ENCODE measurements at regions not wholly inside any gene's neighbourhood (a gene's known extent, or its start where the extent isn't known, plus 50 kb on each side); places are given as distances from the start of the nearest gene placed in this dataset.
"Not testable (repeated sequence)": the region's sequence is repeated elsewhere in the genome, so short reads cannot be mapped to it uniquely, and the experiment has no call there.

DNA sequence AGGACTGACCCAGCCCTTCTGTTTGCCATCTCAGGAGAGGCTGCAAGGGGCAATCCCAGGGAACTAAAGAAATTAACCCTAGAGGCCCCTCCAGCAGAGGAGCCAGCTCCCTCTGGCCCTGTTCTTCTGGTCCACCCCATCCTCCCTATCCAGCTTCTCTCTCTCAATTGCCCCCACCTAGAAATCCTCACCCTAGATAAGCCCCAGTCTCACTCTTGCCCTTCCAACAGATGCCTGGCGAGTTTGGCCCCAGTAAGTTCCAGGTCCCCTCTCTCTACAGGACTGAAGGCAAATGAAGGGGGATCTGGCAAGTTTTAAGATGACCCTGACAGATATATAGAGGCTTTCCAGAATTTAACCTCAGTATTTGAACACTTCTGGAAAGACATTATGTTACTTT is 134.0 kb downstream of the THBS2 start:
- Histone ChIP-seq H3K27me3 (ENCODE audit: control insufficient read depth in 2 of 2, insufficient read depth in 2 of 2, low read length in 2 of 2) (no peaks in the 10 kb centered on the region), H3K9ac (ENCODE audit: low read depth in 1 of 2, low read length in 2 of 2) (no peak overlapping the region), H3K9me3 (ENCODE audit: control insufficient read depth in 2 of 2, low read length in 2 of 2) (no peaks in the 10 kb centered on the region), H3K27ac (ENCODE audit: low read depth in 2 of 2, low read length in 2 of 2) (no peak overlapping the region), H3K4me3 (ENCODE audit: low read length in 2 of 2) (no peak overlapping the region), H3K4me1 (ENCODE audit: control insufficient read depth in 2 of 2, insufficient read depth in 2 of 2, low read length in 2 of 2) (no peaks in the 10 kb centered on the region), H3K36me3 (ENCODE audit: control insufficient read depth in 2 of 2, insufficient read depth in 2 of 2, low read length in 2 of 2) (no peaks in the 10 kb centered on the region)

DNA sequence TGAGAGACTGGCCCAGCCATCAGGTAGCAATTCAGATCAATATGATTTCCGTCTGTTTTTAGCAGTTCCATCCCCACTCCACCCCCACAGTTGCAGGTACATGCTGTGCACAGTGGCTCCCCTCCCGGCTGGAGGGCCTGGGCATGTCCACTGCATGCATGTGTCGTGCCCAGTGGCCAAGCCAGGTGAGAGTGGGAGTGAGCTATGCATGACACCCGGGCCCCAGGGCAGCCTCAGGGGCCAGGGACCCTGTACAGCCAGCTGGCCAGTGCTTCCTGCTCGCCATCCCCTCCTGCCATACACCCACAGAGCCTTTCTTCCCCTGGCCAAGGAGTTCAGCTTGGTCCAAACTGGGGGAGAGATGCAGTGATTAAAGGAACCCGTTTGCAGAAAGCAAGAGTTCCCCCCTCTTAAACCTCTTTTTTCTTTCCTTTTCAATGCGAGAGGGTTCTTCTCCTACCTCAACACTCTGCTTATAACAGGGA is 135.3 kb downstream of the THBS2 start:
- Histone ChIP-seq H3K36me3 (ENCODE audit: control insufficient read depth in 2 of 2, insufficient read depth in 2 of 2, low read length in 2 of 2) (no peaks in the 10 kb centered on the region), H3K27me3 (ENCODE audit: control insufficient read depth in 2 of 2, insufficient read depth in 2 of 2, low read length in 2 of 2) (no peaks in the 10 kb centered on the region), H3K9ac (ENCODE audit: low read depth in 1 of 2, low read length in 2 of 2) (no peak overlapping the region), H3K27ac (ENCODE audit: low read depth in 2 of 2, low read length in 2 of 2) (no peak overlapping the region), H3K4me3 (ENCODE audit: low read length in 2 of 2) (no peak overlapping the region), H3K4me1 (ENCODE audit: control insufficient read depth in 2 of 2, insufficient read depth in 2 of 2, low read length in 2 of 2) (no peaks in the 10 kb centered on the region), H3K9me3 (ENCODE audit: control insufficient read depth in 2 of 2, low read length in 2 of 2) (no peaks in the 10 kb centered on the region)

DNA sequence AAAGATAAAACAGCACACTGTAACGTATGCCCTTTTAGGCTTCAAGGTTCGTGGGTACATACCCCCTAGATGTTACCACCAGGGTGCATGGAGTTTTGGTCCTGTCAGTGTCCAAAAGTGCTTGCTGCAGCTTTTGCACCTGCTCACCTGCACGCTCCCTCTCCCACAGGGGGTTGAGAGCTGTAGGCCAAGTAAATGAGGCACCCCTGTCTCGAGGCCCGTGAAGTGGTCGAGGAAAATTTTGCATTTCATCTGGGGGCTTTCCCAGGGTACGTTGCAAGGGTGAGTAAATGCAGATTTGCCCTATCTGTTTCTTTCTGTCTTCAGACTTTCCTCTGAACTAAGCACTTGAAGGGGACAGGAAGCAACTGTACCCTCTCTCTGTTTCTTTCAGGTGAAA is 136.0 kb downstream of the THBS2 start:
- H3K27me3 ChIP-seq (ENCODE audit: control insufficient read depth in 2 of 2, insufficient read depth in 2 of 2, low read length in 2 of 2) = no peaks in the 10 kb centered on the region
- no peaks in the 10 kb centered on the region for H3K9me3 ChIP-seq (ENCODE audit: control insufficient read depth in 2 of 2, low read length in 2 of 2)
- H3K4me3 ChIP-seq (ENCODE audit: low read length in 2 of 2) = no peak overlapping the region
- H3K27ac ChIP-seq (ENCODE audit: low read depth in 2 of 2, low read length in 2 of 2) = no peak overlapping the region
- no peaks in the 10 kb centered on the region for H3K4me1 ChIP-seq (ENCODE audit: control insufficient read depth in 2 of 2, insufficient read depth in 2 of 2, low read length in 2 of 2)
- H3K9ac ChIP-seq (ENCODE audit: low read depth in 1 of 2, low read length in 2 of 2) = no peak overlapping the region
- H3K36me3 ChIP-seq (ENCODE audit: control insufficient read depth in 2 of 2, insufficient read depth in 2 of 2, low read length in 2 of 2) = no peaks in the 10 kb centered on the region

DNA sequence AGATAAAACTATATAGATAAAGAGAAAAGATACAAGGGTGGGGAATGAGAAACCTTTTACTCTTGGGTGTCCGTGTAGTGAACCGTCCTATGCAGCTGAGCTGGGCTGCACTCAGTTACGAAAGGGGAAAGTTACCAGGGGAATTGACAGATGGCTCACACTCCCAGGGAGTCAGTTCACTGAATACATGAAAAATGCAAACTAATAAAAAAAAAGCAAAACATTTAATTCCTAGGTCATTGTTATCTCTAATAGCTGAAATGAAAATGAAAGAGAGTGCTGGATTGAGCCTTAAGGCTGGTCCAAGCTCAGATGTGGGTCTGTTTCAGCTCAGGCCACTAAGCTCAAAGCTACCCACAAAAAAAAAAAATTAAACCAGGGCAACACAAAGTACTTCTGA is 138.0 kb downstream of the THBS2 start:
- H3K9me3 ChIP-seq (ENCODE audit: control insufficient read depth in 2 of 2, low read length in 2 of 2) = no peaks in the 10 kb centered on the region
- no peaks in the 10 kb centered on the region for H3K4me1 ChIP-seq (ENCODE audit: control insufficient read depth in 2 of 2, insufficient read depth in 2 of 2, low read length in 2 of 2)
- H3K4me3 ChIP-seq (ENCODE audit: low read length in 2 of 2) = no peak overlapping the region
- H3K27me3 ChIP-seq (ENCODE audit: control insufficient read depth in 2 of 2, insufficient read depth in 2 of 2, low read length in 2 of 2) = no peaks in the 10 kb centered on the region
- H3K9ac ChIP-seq (ENCODE audit: low read depth in 1 of 2, low read length in 2 of 2) = no peak overlapping the region
- no peaks in the 10 kb centered on the region for H3K36me3 ChIP-seq (ENCODE audit: control insufficient read depth in 2 of 2, insufficient read depth in 2 of 2, low read length in 2 of 2)
- H3K27ac ChIP-seq (ENCODE audit: low read depth in 2 of 2, low read length in 2 of 2) = no peak overlapping the region

DNA sequence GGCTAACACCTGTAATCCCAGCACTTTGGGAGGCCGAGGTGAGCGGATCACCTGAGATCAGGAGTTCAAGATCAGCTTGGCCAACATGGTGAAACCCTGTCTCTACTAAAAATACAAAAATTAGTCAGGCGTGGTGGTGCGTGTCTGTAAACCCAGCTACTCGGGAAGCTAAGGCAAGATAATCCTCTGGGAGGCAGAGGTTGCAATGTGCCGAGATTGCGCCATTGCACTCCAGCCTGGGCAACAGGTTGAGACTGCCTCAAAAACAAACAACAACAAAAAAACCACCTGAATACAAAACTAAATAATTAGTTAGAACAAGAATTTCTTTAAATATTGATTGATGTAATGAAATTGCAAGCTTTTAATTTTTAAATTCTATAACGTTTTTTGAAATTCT is 139.0 kb downstream of the THBS2 start:
- not testable (repeated sequence) for H3K4me3 ChIP-seq (ENCODE audit: low read length in 2 of 2); H3K9ac ChIP-seq (ENCODE audit: low read depth in 1 of 2, low read length in 2 of 2); H3K4me1 ChIP-seq (ENCODE audit: control insufficient read depth in 2 of 2, insufficient read depth in 2 of 2, low read length in 2 of 2); H3K9me3 ChIP-seq (ENCODE audit: control insufficient read depth in 2 of 2, low read length in 2 of 2); H3K36me3 ChIP-seq (ENCODE audit: control insufficient read depth in 2 of 2, insufficient read depth in 2 of 2, low read length in 2 of 2); H3K27me3 ChIP-seq (ENCODE audit: control insufficient read depth in 2 of 2, insufficient read depth in 2 of 2, low read length in 2 of 2); H3K27ac ChIP-seq (ENCODE audit: low read depth in 2 of 2, low read length in 2 of 2)

DNA sequence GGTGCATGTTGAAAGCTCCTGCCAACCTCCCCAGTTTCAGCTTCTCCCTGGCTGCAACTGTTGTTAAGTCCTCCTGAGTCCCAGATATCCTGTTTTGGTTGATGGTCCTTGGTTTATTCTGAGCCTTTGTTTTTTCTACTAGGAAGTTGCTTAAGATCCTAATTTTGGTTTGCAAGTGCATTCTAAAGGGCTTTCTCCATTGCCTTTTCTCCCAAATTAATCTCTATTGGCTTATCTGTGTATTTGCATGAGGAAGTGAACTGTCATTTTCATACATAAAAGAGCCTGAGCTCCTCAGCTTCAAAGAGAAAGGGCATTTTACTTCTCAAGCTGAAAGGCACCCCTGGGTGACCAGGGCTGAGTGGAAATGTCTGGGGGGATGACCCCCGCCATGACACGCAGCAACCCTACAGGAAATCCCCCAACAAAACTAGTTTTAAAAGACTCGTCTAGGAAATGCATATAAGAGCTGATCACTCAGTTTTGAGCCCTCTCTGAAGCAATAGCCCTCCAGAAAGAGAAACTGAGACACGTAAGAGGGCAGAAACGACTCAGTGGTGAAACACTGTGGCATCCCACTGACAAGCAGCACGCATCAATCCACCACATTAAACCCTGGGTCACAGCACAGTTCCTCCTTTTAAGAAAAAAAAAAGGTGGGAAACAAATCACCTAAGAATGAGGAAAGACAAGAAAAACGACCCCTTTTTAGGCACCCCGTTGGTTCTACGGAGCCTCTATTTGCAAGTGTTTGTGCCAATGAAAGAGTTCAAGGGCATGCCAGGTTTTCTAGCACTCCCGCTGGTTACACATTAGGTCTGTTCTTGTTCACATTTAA is 140.9 kb downstream of the THBS2 start:
- no peaks in the 10 kb centered on the region for H3K36me3 ChIP-seq (ENCODE audit: control insufficient read depth in 2 of 2, insufficient read depth in 2 of 2, low read length in 2 of 2)
- H3K4me3 ChIP-seq (ENCODE audit: low read length in 2 of 2) = no peak overlapping the region
- no peaks in the 10 kb centered on the region for H3K9me3 ChIP-seq (ENCODE audit: control insufficient read depth in 2 of 2, low read length in 2 of 2)
- no peaks in the 10 kb centered on the region for H3K4me1 ChIP-seq (ENCODE audit: control insufficient read depth in 2 of 2, insufficient read depth in 2 of 2, low read length in 2 of 2)
- no peaks in the 10 kb centered on the region for H3K27me3 ChIP-seq (ENCODE audit: control insufficient read depth in 2 of 2, insufficient read depth in 2 of 2, low read length in 2 of 2)
- H3K27ac ChIP-seq (ENCODE audit: low read depth in 2 of 2, low read length in 2 of 2) = no peak overlapping the region
- no peak overlapping the region for H3K9ac ChIP-seq (ENCODE audit: low read depth in 1 of 2, low read length in 2 of 2)

DNA sequence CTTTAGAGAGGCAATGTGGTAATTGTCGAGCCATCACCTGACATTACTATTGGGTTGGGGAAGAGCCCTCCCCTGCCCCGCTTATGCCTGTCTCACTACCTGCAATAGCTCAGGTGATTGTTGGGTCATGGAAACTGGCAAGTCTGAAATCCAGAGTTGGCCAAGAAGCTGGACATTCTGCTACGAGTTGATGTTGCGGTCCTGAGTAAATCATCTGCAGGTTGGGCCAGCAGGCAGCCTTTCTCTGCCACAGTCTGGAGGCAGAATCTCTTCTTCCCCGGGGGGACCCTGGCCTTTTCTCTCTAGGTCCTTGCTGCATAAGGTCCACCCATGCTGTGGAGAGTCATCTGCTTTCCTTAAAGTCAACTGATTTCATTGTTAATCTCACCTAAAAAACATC is 142.4 kb downstream of the THBS2 start:
- Histone ChIP-seq H3K9ac (ENCODE audit: low read depth in 1 of 2, low read length in 2 of 2) (no peak overlapping the region), H3K9me3 (ENCODE audit: control insufficient read depth in 2 of 2, low read length in 2 of 2) (no peaks in the 10 kb centered on the region), H3K27ac (ENCODE audit: low read depth in 2 of 2, low read length in 2 of 2) (no peak overlapping the region), H3K4me1 (ENCODE audit: control insufficient read depth in 2 of 2, insufficient read depth in 2 of 2, low read length in 2 of 2) (no peaks in the 10 kb centered on the region), H3K4me3 (ENCODE audit: low read length in 2 of 2) (no peak overlapping the region), H3K36me3 (ENCODE audit: control insufficient read depth in 2 of 2, insufficient read depth in 2 of 2, low read length in 2 of 2) (no peaks in the 10 kb centered on the region), H3K27me3 (ENCODE audit: control insufficient read depth in 2 of 2, insufficient read depth in 2 of 2, low read length in 2 of 2) (no peaks in the 10 kb centered on the region)

DNA sequence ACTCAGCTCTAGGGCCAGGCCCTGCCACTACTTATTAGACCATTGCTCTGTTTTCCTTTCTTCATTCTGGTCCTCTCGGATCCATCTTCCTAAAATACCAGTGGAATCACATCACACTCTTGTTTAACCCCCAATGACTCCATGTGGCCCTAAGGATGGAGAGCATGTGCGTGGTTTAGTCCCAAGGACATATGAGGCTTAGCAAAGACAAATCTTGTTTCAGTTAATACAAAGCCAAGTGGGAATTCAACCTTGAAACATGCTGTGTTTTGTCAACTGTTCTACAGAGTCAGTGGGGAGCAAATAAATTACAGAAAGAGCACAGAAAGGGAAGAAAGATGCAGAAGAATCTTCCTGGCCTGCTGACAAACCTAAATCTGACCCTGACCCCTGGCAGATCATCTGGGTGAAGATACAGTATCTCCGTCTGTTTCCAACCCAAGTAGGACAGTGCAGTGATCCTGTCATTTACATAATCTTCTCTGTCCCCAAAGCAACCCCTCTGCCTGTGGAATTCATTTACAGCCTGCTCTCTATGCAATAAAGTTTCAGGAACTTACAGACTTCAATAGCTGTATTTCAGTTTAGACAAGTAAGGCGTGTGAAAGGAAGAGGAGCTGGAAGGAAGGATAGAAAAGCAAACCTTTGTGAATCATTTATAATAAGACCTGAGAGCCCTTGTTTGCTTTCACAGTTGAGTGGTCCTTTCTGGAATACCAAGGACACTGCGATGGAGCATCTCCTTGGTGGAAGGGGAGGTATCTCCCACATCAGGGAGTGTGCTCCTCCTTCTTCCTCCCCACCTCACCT is 144.0 kb downstream of the THBS2 start:
- no peaks in the 10 kb centered on the region for H3K4me1 ChIP-seq (ENCODE audit: control insufficient read depth in 2 of 2, insufficient read depth in 2 of 2, low read length in 2 of 2)
- no peak overlapping the region for H3K4me3 ChIP-seq (ENCODE audit: low read length in 2 of 2)
- H3K27me3 ChIP-seq (ENCODE audit: control insufficient read depth in 2 of 2, insufficient read depth in 2 of 2, low read length in 2 of 2) = no peaks in the 10 kb centered on the region
- no peak overlapping the region for H3K9ac ChIP-seq (ENCODE audit: low read depth in 1 of 2, low read length in 2 of 2)
- H3K36me3 ChIP-seq (ENCODE audit: control insufficient read depth in 2 of 2, insufficient read depth in 2 of 2, low read length in 2 of 2) = no peaks in the 10 kb centered on the region
- no peak overlapping the region for H3K27ac ChIP-seq (ENCODE audit: low read depth in 2 of 2, low read length in 2 of 2)
- no peaks in the 10 kb centered on the region for H3K9me3 ChIP-seq (ENCODE audit: control insufficient read depth in 2 of 2, low read length in 2 of 2)

DNA sequence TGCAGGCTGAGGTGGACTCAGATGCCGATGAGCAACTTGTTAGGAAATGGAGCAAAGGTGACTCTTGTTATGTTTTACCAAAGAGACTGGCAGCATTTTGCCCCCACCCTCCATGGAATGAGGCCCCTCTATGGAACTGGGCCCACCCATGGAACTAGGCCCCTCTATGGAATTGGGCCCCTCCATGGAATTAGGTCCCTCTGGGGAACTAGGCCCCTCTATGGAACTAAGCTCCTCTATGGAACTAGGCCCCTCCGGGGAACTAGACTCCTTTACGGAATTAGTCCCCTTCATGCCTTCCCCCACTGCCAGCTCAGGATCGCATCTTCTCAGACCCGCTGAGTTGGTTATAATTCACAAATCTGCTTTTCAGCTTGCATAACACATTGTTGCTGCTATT is 144.9 kb downstream of the THBS2 start:
- H3K9ac ChIP-seq (ENCODE audit: low read depth in 1 of 2, low read length in 2 of 2) = no peak overlapping the region
- no peak overlapping the region for H3K4me3 ChIP-seq (ENCODE audit: low read length in 2 of 2)
- H3K27ac ChIP-seq (ENCODE audit: low read depth in 2 of 2, low read length in 2 of 2) = no peak overlapping the region

DNA sequence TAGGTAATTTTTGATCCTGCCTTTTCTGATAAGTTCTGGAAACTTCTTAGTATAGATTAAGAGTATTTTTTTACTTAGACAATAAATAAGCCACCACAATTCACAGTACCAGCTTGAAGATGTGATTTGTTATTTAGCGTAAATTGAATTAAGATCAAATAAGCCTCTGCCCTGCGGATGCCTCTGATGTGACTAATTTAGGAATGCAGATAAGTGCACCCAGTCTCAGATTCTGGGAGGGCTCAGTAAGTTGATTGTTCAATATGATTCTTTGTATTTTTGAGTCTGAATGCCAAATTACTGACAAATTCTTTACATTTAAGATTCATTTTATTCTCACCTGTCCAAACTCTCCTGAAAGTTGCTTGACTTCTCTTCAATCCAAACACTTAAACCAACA is 147.5 kb downstream of the THBS2 start:
- no peak overlapping the region for H3K4me3 ChIP-seq (ENCODE audit: low read length in 2 of 2)

More for the DNA sequence above, 144.9 kb downstream of the THBS2 start:
- H3K27me3 ChIP-seq (ENCODE audit: control insufficient read depth in 2 of 2, insufficient read depth in 2 of 2, low read length in 2 of 2) = no peaks in the 10 kb centered on the region
- no peaks in the 10 kb centered on the region for H3K9me3 ChIP-seq (ENCODE audit: control insufficient read depth in 2 of 2, low read length in 2 of 2)
- H3K4me1 ChIP-seq (ENCODE audit: control insufficient read depth in 2 of 2, insufficient read depth in 2 of 2, low read length in 2 of 2) = no peaks in the 10 kb centered on the region
- no peaks in the 10 kb centered on the region for H3K36me3 ChIP-seq (ENCODE audit: control insufficient read depth in 2 of 2, insufficient read depth in 2 of 2, low read length in 2 of 2)

More for the DNA sequence above, 147.5 kb downstream of the THBS2 start:
- Histone ChIP-seq H3K36me3 (ENCODE audit: control insufficient read depth in 2 of 2, insufficient read depth in 2 of 2, low read length in 2 of 2) (no peaks in the 10 kb centered on the region), H3K27me3 (ENCODE audit: control insufficient read depth in 2 of 2, insufficient read depth in 2 of 2, low read length in 2 of 2) (no peaks in the 10 kb centered on the region), H3K4me1 (ENCODE audit: control insufficient read depth in 2 of 2, insufficient read depth in 2 of 2, low read length in 2 of 2) (no peaks in the 10 kb centered on the region), H3K27ac (ENCODE audit: low read depth in 2 of 2, low read length in 2 of 2) (no peak overlapping the region), H3K9ac (ENCODE audit: low read depth in 1 of 2, low read length in 2 of 2) (no peak overlapping the region), H3K9me3 (ENCODE audit: control insufficient read depth in 2 of 2, low read length in 2 of 2) (no peaks in the 10 kb centered on the region)
